Omental fat pad (tissue), 3 donors: ENCODE measurements at regions not wholly inside any gene's neighbourhood (a gene's known extent, or its start where the extent isn't known, plus 50 kb on each side); places are given as distances from the start of the nearest gene placed in this dataset.

Source experiments
- ATAC-seq: fragments of 150-250 bp; one replicate; pipeline ENCODE4 v1.9.1; 2016; ENCODE audit warnings: mild to moderate bottlenecking, moderate library complexity; ENCODE audit not compliant: low FRiP score
- DNase-seq: peaks from one replicate; pipeline ENCODE4 v3.0.0-alpha.2; 2019; ENCODE audit warnings: low spot score
- CTCF ChIP-seq, 3 donors: fragments of 450-650 bp; IDR thresholded peaks; one replicate each; pipeline ENCODE4 v1.5.1; 2016 to 2017; ENCODE audit warnings: antibody characterized with exemption in 3 of 3, mild to moderate bottlenecking in 3 of 3, moderate library complexity in 2 of 3

- no peak for TF ChIP-seq CTCF (IDR thresholded peaks at IDR 0.05)
- DNase-seq (no peak), ATAC-seq (no peak)
Measured at GRCh38 chr9:12352045-12352315, 341.2 kb upstream of the TYRP1 start.

GRCh38 chr9:12363439-12363838 is 329.7 kb upstream of the TYRP1 start:
- no peak for TF ChIP-seq CTCF (IDR thresholded peaks at IDR 0.05)

GRCh38 chr9:12368569-12368968 is 324.6 kb upstream of the TYRP1 start:
- ATAC-seq: no peak
- no peak for TF ChIP-seq CTCF (IDR thresholded peaks at IDR 0.05)
- no peak for DNase-seq

More at GRCh38 chr9:12363439-12363838, 329.7 kb upstream of the TYRP1 start:
- no peak for ATAC-seq
- no peak for DNase-seq

- ATAC-seq (no peak), DNase-seq (no peak)
- no peak for TF ChIP-seq CTCF (IDR thresholded peaks at IDR 0.05)
Measured at GRCh38 chr9:12391839-12392509, 301.2 kb upstream of the TYRP1 start.

GRCh38 chr9:12394105-12394504 is 299.1 kb upstream of the TYRP1 start:
- no peak for TF ChIP-seq CTCF (IDR thresholded peaks at IDR 0.05)
- DNase-seq (no peak), ATAC-seq (no peak)

- no peak for DNase-seq
- no peak for ATAC-seq
- no peak for TF ChIP-seq CTCF (IDR thresholded peaks at IDR 0.05)
Measured at GRCh38 chr9:12403721-12404120, 289.5 kb upstream of the TYRP1 start.

GRCh38 chr9:12413986-12414385 is 279.2 kb upstream of the TYRP1 start:
- TF ChIP-seq CTCF (IDR thresholded peaks at IDR 0.05): no peak
- ATAC-seq (no peak), DNase-seq (no peak)
